GM12875 (cell line): ENCODE measurements at regions not wholly inside any gene's neighbourhood (a gene's known extent, or its start where the extent isn't known, plus 50 kb on each side); places are given as distances from the start of the nearest gene placed in this dataset.

ENCODE experiments used
- H3K4me3 ChIP-seq: one replicate; pipeline ENCODE4 v1.5.1; 2011; ENCODE audit warnings: low read depth, low read length, control low read depth
- CTCF ChIP-seq: IDR thresholded peaks from 2 replicates; pipeline ENCODE4 v1.5.1; 2011; ENCODE audit warnings: low read depth, mild to moderate bottlenecking, control low read depth, inconsistent platforms, low read length, moderate library complexity, borderline replicate concordance; ENCODE audit not compliant: insufficient read depth

GRCh38 chr3:101166150-101166549 is 154.2 kb downstream of the IMPG2 start:
- TF ChIP-seq CTCF = no peak

GRCh38 chr3:101163554-101163953 is 156.8 kb downstream of the IMPG2 start:
- TF ChIP-seq CTCF = no peak

More at GRCh38 chr3:101166150-101166549, 154.2 kb downstream of the IMPG2 start:
- no peak overlapping the region for H3K4me3 ChIP-seq

GRCh38 chr3:101159478-101159877 is 160.9 kb downstream of the IMPG2 start:
- TF ChIP-seq CTCF = no peak
- no peak overlapping the region for H3K4me3 ChIP-seq

More at GRCh38 chr3:101163554-101163953, 156.8 kb downstream of the IMPG2 start:
- H3K4me3 ChIP-seq = no peak overlapping the region

GRCh38 chr3:101158374-101158773 is 162.0 kb downstream of the IMPG2 start:
- no peak overlapping the region for H3K4me3 ChIP-seq
- TF ChIP-seq CTCF = no peak

GRCh38 chr3:101156787-101157345 is 163.5 kb downstream of the IMPG2 start:
- no peak for TF ChIP-seq CTCF
- H3K4me3 ChIP-seq = no peak overlapping the region

- TF ChIP-seq CTCF = no peak
- H3K4me3 ChIP-seq = no peak overlapping the region
Measured at GRCh38 chr3:101155825-101156224, 162.6 kb upstream of the ABI3BP start.

- TF ChIP-seq CTCF = no peak
- H3K4me3 ChIP-seq = no peak overlapping the region
Measured at GRCh38 chr3:101154401-101154800, 161.2 kb upstream of the ABI3BP start.
